ENCODE measurements at regions not wholly inside any gene's neighbourhood (a gene's known extent, or its start where the extent isn't known, plus 50 kb on each side); places are given as distances from the start of the nearest gene placed in this dataset.

DNA sequence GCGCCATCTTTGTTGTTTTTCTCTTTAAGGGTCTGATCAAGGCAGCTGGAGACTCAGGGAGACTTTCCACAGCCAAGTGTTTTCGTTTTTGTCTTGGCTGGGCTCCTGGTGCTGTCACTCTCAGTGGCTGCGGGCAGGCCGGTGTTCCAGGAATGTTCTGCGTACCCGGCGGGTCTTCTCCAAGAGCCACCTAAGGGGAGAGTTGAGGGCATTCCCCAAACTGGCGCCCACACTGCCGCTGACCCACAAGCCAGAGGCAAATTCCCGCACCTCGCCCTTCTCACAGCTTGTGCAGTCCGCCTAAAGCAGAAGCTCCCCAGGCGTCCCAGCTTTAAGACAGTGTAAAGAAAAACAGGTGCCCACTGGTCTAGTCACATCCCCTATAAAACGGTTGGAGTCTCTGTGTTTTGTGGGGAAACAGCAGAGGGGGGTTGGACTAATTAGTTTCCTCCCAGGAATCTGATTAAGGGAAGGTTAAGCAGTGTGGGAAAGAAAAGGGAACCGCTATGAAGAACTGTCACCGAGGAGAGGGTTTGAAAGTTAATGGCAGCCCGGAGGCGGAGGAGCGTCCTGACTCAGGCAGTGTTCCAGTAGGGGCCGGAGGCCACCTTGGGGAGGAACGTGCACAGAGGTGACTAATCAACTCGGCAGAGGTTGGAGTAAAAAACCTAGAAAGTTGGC lies 224.5 kb downstream of the SLC4A3 start:
- TF ChIP-seq, protein P1, sequence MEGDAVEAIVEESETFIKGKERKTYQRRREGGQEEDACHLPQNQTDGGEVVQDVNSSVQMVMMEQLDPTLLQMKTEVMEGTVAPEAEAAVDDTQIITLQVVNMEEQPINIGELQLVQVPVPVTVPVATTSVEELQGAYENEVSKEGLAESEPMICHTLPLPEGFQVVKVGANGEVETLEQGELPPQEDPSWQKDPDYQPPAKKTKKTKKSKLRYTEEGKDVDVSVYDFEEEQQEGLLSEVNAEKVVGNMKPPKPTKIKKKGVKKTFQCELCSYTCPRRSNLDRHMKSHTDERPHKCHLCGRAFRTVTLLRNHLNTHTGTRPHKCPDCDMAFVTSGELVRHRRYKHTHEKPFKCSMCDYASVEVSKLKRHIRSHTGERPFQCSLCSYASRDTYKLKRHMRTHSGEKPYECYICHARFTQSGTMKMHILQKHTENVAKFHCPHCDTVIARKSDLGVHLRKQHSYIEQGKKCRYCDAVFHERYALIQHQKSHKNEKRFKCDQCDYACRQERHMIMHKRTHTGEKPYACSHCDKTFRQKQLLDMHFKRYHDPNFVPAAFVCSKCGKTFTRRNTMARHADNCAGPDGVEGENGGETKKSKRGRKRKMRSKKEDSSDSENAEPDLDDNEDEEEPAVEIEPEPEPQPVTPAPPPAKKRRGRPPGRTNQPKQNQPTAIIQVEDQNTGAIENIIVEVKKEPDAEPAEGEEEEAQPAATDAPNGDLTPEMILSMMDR (IDR thresholded peaks at IDR 0.05), result no peak
- no peak for TF ChIP-seq POLR2A (IDR thresholded peaks at IDR 0.05)
